Lower leg skin (tissue), 4 donors: ENCODE measurements at regions not wholly inside any gene's neighbourhood (a gene's known extent, or its start where the extent isn't known, plus 50 kb on each side); places are given as distances from the start of the nearest gene placed in this dataset.

Source experiments
- DNase-seq, 2 donors: peaks; one replicate each; pipeline ENCODE4 v3.0.0-alpha.2; 2019; ENCODE audit warnings: low spot score in 2 of 2
- H3K4me3 ChIP-seq: fragments of 200-600 bp; sonication (generic); 2 replicates; pipeline ENCODE4 v1.5.1; 2017; ENCODE audit warnings: mild to moderate bottlenecking, low read depth; ENCODE audit not compliant: poor library complexity, severe bottlenecking
- CTCF ChIP-seq, 3 donors: fragments of 450-650 bp; IDR thresholded peaks; one replicate each; pipeline ENCODE4 v1.5.1; 2016; ENCODE audit warnings: antibody characterized with exemption in 3 of 3, mild to moderate bottlenecking in 3 of 3, moderate library complexity in 2 of 3
- POLR2A ChIP-seq, 2 donors: fragments of 450-650 bp; IDR thresholded peaks; one replicate each; pipeline ENCODE4 v1.6.1; 2016 to 2017; ENCODE audit warnings: antibody characterized with exemption in 2 of 2, mild to moderate bottlenecking in 1 of 2, moderate library complexity in 1 of 2
- whole genome bisulfite sequencing, 2 donors: methylation state at CpG; one replicate each; pipeline ENCODE4 v1.1.5; 2018; 5-methylcytosine and 5-hydroxymethylcytosine counted together
- intact Hi-C: fragments of 100-400 bp; cut with DNase I; formaldehyde crosslinking; loops from one replicate; pipeline ENCODE4 v1.15.0; 2023; ENCODE audit warnings: low total_unique reads

- intact Hi-C loops, result no loop called here
- 77 to 81% methylated on average over 3 of the region's 3 CpGs for WGBS, 2 donors
- TF ChIP-seq CTCF (IDR thresholded peaks at IDR 0.05), result no peak
- TF ChIP-seq POLR2A (IDR thresholded peaks at IDR 0.05), result no peak
- no peak overlapping the region for H3K4me3 ChIP-seq
- DNase-seq, result no peak
Observed at GRCh38 chr1:112806090-112806642, 91.0 kb upstream of the PPM1J start.

- no peak for DNase-seq
- TF ChIP-seq CTCF (IDR thresholded peaks at IDR 0.05), result no peak
- TF ChIP-seq POLR2A (IDR thresholded peaks at IDR 0.05), result no peak
- WGBS, 2 donors, result 88 to 94% methylated on average over 3 of the region's 3 CpGs
- no peak overlapping the region for H3K4me3 ChIP-seq
- intact Hi-C loops, result no loop called here
Observed at GRCh38 chr1:112805155-112805853, 90.2 kb upstream of the PPM1J start.

GRCh38 chr1:112803906-112804762 lies 89.0 kb upstream of the PPM1J start:
- DNase-seq, result peak; percentile 29 to 87
- TF ChIP-seq POLR2A (IDR thresholded peaks at IDR 0.05) (no peak), CTCF (IDR thresholded peaks at IDR 0.05) (no peak)
- H3K4me3 ChIP-seq, result no peak overlapping the region
- WGBS, 2 donors, result 57 to 82% methylated on average over 6 to 9 of the region's 10 CpGs
- intact Hi-C loops, result loop anchor here (2.0 kb wide), 1 partner anchor 85 kb away; a partner anchor contains a TSS

GRCh38 chr1:112800289-112800688 lies 85.2 kb upstream of the PPM1J start:
- no peak overlapping the region for H3K4me3 ChIP-seq
- intact Hi-C loops, result no loop called here
- DNase-seq, result no peak
- no peak for TF ChIP-seq CTCF (IDR thresholded peaks at IDR 0.05)
- TF ChIP-seq POLR2A (IDR thresholded peaks at IDR 0.05), result no peak
- WGBS, 2 donors, result 44 to 56% methylated on average over 2 of the region's 2 CpGs

GRCh38 chr1:112798292-112798691 lies 83.2 kb upstream of the PPM1J start:
- intact Hi-C loops, result no loop called here
- TF ChIP-seq POLR2A (IDR thresholded peaks at IDR 0.05) (no peak), CTCF (IDR thresholded peaks at IDR 0.05) (no peak)
- no peak for DNase-seq
- 62 to 67% methylated on average over 3 of the region's 3 CpGs for WGBS, 2 donors
- H3K4me3 ChIP-seq, result no peak overlapping the region
